Neural cell (in vitro differentiated cells): ENCODE measurements at regions not wholly inside any gene's neighbourhood (a gene's known extent, or its start where the extent isn't known, plus 50 kb on each side); places are given as distances from the start of the nearest gene placed in this dataset.

Source experiments
- H2AFZ ChIP-seq: fragments of 200-600, 300-800 bp; sonication (generic), shearing (Covaris generic); 2 replicates; pipeline ENCODE4 v1.6.0; 2014; ENCODE audit warnings: low read depth, mild to moderate bottlenecking, antibody characterized with exemption, low read length, moderate library complexity
- H3F3A ChIP-seq: fragments of 200-600 bp; shearing (Covaris generic); 2 replicates; pipeline ENCODE4 v1.6.1; 2016; ENCODE audit warnings: mild to moderate bottlenecking, moderate library complexity, mixed read lengths, antibody characterized with exemption, low read length; ENCODE audit not compliant: insufficient read depth, poor library complexity, severe bottlenecking
- H3K27ac ChIP-seq: fragments of 200-600, 300-800 bp; sonication (generic), shearing (Covaris generic); 2 replicates; pipeline ENCODE4 v1.5.1; 2014; ENCODE audit warnings: mild to moderate bottlenecking, low read length, moderate library complexity
- H3K27me3 ChIP-seq: fragments of 300-800, 200-600 bp; sonication (generic), shearing (Covaris generic); 2 replicates; pipeline ENCODE4 v1.6.0; 2014; ENCODE audit warnings: mild to moderate bottlenecking, low read depth, low read length, moderate library complexity; ENCODE audit not compliant: insufficient read depth
- H3K36me3 ChIP-seq: fragments of 300-800, 200-600 bp; sonication (generic), shearing (Covaris generic); 2 replicates; pipeline ENCODE4 v1.5.1; 2014; ENCODE audit warnings: mild to moderate bottlenecking, antibody characterized with exemption, low read length, moderate library complexity; ENCODE audit not compliant: insufficient read depth
- H3K4me2 ChIP-seq: fragments of 300-800, 200-600 bp; sonication (generic), shearing (Covaris generic); 2 replicates; pipeline ENCODE4 v1.6.0; 2014; ENCODE audit warnings: mild to moderate bottlenecking, low read length
- H3K4me3 ChIP-seq: fragments of 300-800, 200-600 bp; sonication (generic), shearing (Covaris generic); 2 replicates; pipeline ENCODE4 v1.5.1; 2014; ENCODE audit warnings: mild to moderate bottlenecking, low read length, moderate library complexity
- H3K79me2 ChIP-seq: fragments of 200-600 bp; shearing (Covaris generic); replicated peaks from 2 replicates; pipeline ENCODE4 v1.6.0; 2014; ENCODE audit warnings: mild to moderate bottlenecking, low read length, moderate library complexity; ENCODE audit not compliant: insufficient read depth
- H3K9ac ChIP-seq: fragments of 300-800, 200-600 bp; sonication (generic), shearing (Covaris generic); 2 replicates; pipeline ENCODE4 v1.6.1; 2016; ENCODE audit warnings: mild to moderate bottlenecking, low read length, mixed read lengths
- H3K9me2 ChIP-seq: fragments of 200-600 bp; shearing (Covaris generic); 2 replicates; pipeline ENCODE4 v1.6.1; 2016; ENCODE audit warnings: mild to moderate bottlenecking, low read length, mixed read lengths; ENCODE audit not compliant: insufficient read depth
- H3K9me3 ChIP-seq: fragments of 200-600, 300-800 bp; sonication (generic), shearing (Covaris generic); 2 replicates; pipeline ENCODE4 v1.6.1; 2016; ENCODE audit warnings: mild to moderate bottlenecking, mixed run types, low read length, moderate library complexity, mixed read lengths
- H4K20me1 ChIP-seq: fragments of 200-600 bp; shearing (Covaris generic); 2 replicates; pipeline ENCODE4 v1.6.1; 2016; ENCODE audit warnings: mild to moderate bottlenecking, mixed run types; ENCODE audit not compliant: insufficient read depth
- CTCF ChIP-seq: fragments of 450-650 bp; IDR thresholded peaks from 2 replicates; pipeline ENCODE4 v1.5.1; 2014; ENCODE audit warnings: antibody characterized with exemption, mild to moderate bottlenecking, moderate library complexity; ENCODE audit not compliant: poor library complexity, severe bottlenecking
- EP300 ChIP-seq: fragments of 450-650 bp; conservative IDR thresholded peaks from 2 replicates; pipeline ENCODE4 v1.6.1; 2014; ENCODE audit warnings: antibody characterized with exemption, mild to moderate bottlenecking, moderate library complexity; ENCODE audit not compliant: poor library complexity, severe bottlenecking
- EZH2 ChIP-seq: fragments of 200-600, 300-800 bp; shearing (Covaris generic), sonication (generic); IDR thresholded peaks from 2 replicates; pipeline ENCODE4 v1.6.1; 2014; ENCODE audit warnings: antibody characterized with exemption, low read length, borderline replicate concordance, mild to moderate bottlenecking; ENCODE audit not compliant: insufficient read depth, poor library complexity, severe bottlenecking
- MXI1 ChIP-seq: fragments of 450-650 bp; conservative IDR thresholded peaks from 2 replicates; pipeline ENCODE4 v1.6.1; 2014; ENCODE audit warnings: antibody characterized with exemption, mild to moderate bottlenecking; ENCODE audit not compliant: poor library complexity, severe bottlenecking
- POLR2AphosphoS5 ChIP-seq: IDR thresholded peaks from 2 replicates; pipeline ENCODE4 v1.6.1; 2012
- RAD21 ChIP-seq: fragments of 450-650 bp; conservative IDR thresholded peaks from 2 replicates; pipeline ENCODE4 v1.6.1; 2014; ENCODE audit warnings: antibody characterized with exemption, mild to moderate bottlenecking, moderate library complexity
- REST ChIP-seq: IDR thresholded peaks from 2 replicates; pipeline ENCODE4 v1.6.1; 2012; ENCODE audit warnings: borderline replicate concordance
- SMC3 ChIP-seq: fragments of 450-650 bp; conservative IDR thresholded peaks from 2 replicates; pipeline ENCODE4 v1.6.1; 2014; ENCODE audit warnings: antibody characterized with exemption, mild to moderate bottlenecking, moderate library complexity; ENCODE audit not compliant: poor library complexity
- TAF1 ChIP-seq: IDR thresholded peaks from 2 replicates; pipeline ENCODE4 v1.6.1; 2012; ENCODE audit warnings: low read depth

GRCh38 chr18:68406761-68407160 is 308.1 kb downstream of the TMX3 start:
- peaks cover 4% of the 10 kb centered on the region for H3F3A ChIP-seq
- no peaks in the 10 kb centered on the region for H3K27me3 ChIP-seq
- no peak overlapping the region for H3K4me3 ChIP-seq
- no peaks in the 10 kb centered on the region for H3K36me3 ChIP-seq
- no peak overlapping the region for H3K4me2 ChIP-seq
- H3K9me3 ChIP-seq, result no peaks in the 10 kb centered on the region
- no peak for TF ChIP-seq SMC3
- TF ChIP-seq EZH2, result no peak
- no peak for TF ChIP-seq CTCF
- TF ChIP-seq MXI1, result no peak
- TF ChIP-seq REST, result no peak
- TF ChIP-seq RAD21, result no peak
- TF ChIP-seq POLR2AphosphoS5, result no peak
- no peak for TF ChIP-seq TAF1
- no peak for TF ChIP-seq EP300
- H2AFZ ChIP-seq, result no peak overlapping the region
- H3K79me2 ChIP-seq, result no peaks in the 10 kb centered on the region
- H3K9ac ChIP-seq, result no peak overlapping the region
- no peaks in the 10 kb centered on the region for H4K20me1 ChIP-seq
- H3K9me2 ChIP-seq, result no peaks in the 10 kb centered on the region
- no peak overlapping the region for H3K27ac ChIP-seq

GRCh38 chr18:68402784-68403183 is 312.1 kb downstream of the TMX3 start:
- Histone ChIP-seq H3K4me3 (no peak overlapping the region), H3K9me3 (no peaks in the 10 kb centered on the region), H2AFZ (no peak overlapping the region), H3F3A (peaks cover 4% of the 10 kb centered on the region), H3K36me3 (no peaks in the 10 kb centered on the region), H3K27ac (peak overlapping the region; percentile 42), H3K4me2 (no peak overlapping the region), H3K79me2 (no peaks in the 10 kb centered on the region), H3K27me3 (no peaks in the 10 kb centered on the region), H4K20me1 (no peaks in the 10 kb centered on the region), H3K9ac (no peak overlapping the region), H3K9me2 (no peaks in the 10 kb centered on the region)
- TF ChIP-seq TAF1 (no peak), POLR2AphosphoS5 (no peak), REST (no peak), MXI1 (no peak), SMC3 (no peak), EZH2 (no peak), EP300 (no peak)
